ENCODE measurements at regions not wholly inside any gene's neighbourhood (a gene's known extent, or its start where the extent isn't known, plus 50 kb on each side); places are given as distances from the start of the nearest gene placed in this dataset.

GRCh38 chr6:30826961-30827342, 57.4 kb upstream of the DDR1 start:
- TF ChIP-seq, protein P1, sequence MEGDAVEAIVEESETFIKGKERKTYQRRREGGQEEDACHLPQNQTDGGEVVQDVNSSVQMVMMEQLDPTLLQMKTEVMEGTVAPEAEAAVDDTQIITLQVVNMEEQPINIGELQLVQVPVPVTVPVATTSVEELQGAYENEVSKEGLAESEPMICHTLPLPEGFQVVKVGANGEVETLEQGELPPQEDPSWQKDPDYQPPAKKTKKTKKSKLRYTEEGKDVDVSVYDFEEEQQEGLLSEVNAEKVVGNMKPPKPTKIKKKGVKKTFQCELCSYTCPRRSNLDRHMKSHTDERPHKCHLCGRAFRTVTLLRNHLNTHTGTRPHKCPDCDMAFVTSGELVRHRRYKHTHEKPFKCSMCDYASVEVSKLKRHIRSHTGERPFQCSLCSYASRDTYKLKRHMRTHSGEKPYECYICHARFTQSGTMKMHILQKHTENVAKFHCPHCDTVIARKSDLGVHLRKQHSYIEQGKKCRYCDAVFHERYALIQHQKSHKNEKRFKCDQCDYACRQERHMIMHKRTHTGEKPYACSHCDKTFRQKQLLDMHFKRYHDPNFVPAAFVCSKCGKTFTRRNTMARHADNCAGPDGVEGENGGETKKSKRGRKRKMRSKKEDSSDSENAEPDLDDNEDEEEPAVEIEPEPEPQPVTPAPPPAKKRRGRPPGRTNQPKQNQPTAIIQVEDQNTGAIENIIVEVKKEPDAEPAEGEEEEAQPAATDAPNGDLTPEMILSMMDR (conservative IDR thresholded peaks at IDR 0.05; ENCODE audit: low read length): no peak
- TF ChIP-seq EZH2phosphoT487 (IDR thresholded peaks at IDR 0.05; ENCODE audit: borderline replicate concordance): no peak
